SJSA1 (cell line): ENCODE measurements at regions not wholly inside any gene's neighbourhood (a gene's known extent, or its start where the extent isn't known, plus 50 kb on each side); places are given as distances from the start of the nearest gene placed in this dataset.

ENCODE experiments used
- DNase-seq, 2 experiments: peaks; one replicate each; pipeline ENCODE4 v3.0.0-alpha.2; 2015 to 2020; ENCODE audit warnings: low spot score in 2 of 2, low read depth in 1 of 2
- H3K27ac ChIP-seq: fragments of 250-450 bp; sonication (Bioruptor Pico); 2 replicates; pipeline ENCODE4 v1.5.1; 2020; ENCODE audit warnings: mild to moderate bottlenecking, moderate library complexity
- H3K27me3 ChIP-seq: fragments of 250-450 bp; sonication (Bioruptor Pico); replicated peaks from 2 replicates; pipeline ENCODE4 v1.5.1; 2020; ENCODE audit warnings: mild to moderate bottlenecking, moderate library complexity
- H3K36me3 ChIP-seq: fragments of 250-450 bp; sonication (Bioruptor Pico); 2 replicates; pipeline ENCODE4 v1.5.1; 2020; ENCODE audit warnings: mild to moderate bottlenecking
- H3K4me1 ChIP-seq: fragments of 250-450 bp; sonication (Bioruptor Pico); replicated peaks from 2 replicates; pipeline ENCODE4 v1.6.1; 2021; ENCODE audit warnings: mild to moderate bottlenecking
- H3K4me3 ChIP-seq: fragments of 250-450 bp; sonication (Bioruptor Pico); 2 replicates; pipeline ENCODE4 v1.5.1; 2020; ENCODE audit warnings: mild to moderate bottlenecking
- H3K9me3 ChIP-seq: fragments of 250-450 bp; sonication (Bioruptor Pico); replicated peaks from 2 replicates; pipeline ENCODE4 v1.5.1; 2020; ENCODE audit warnings: mild to moderate bottlenecking

GRCh38 chr2:103788389-103788788 lies 1026.6 kb downstream of the TMEM182 start:
- Histone ChIP-seq H3K4me1 (no peaks in the 10 kb centered on the region), H3K9me3 (peaks cover 5% of the 10 kb centered on the region; the same call in 1 of the 2 replicates), H3K27me3 (no peaks in the 10 kb centered on the region), H3K27ac (no peak overlapping the region), H3K4me3 (no peak overlapping the region), H3K36me3 (no peaks in the 10 kb centered on the region)
- DNase-seq, result no peak

GRCh38 chr2:103788951-103789350 lies 1027.1 kb downstream of the TMEM182 start:
- no peaks in the 10 kb centered on the region for H3K36me3 ChIP-seq

GRCh38 chr2:103789381-103790095 lies 1027.7 kb downstream of the TMEM182 start:
- H3K27ac ChIP-seq, result no peak overlapping the region
- no peaks in the 10 kb centered on the region for H3K4me1 ChIP-seq
- DNase-seq, result peak in 1 of 2 experiments; percentile 4
- H3K36me3 ChIP-seq, result no peaks in the 10 kb centered on the region
- no peaks in the 10 kb centered on the region for H3K27me3 ChIP-seq
- H3K4me3 ChIP-seq, result no peak overlapping the region
- peaks cover 5% of the 10 kb centered on the region; the same call in 1 of the 2 replicates for H3K9me3 ChIP-seq

More at GRCh38 chr2:103788951-103789350, 1027.1 kb downstream of the TMEM182 start:
- Histone ChIP-seq H3K27ac (no peak overlapping the region), H3K4me3 (no peak overlapping the region), H3K9me3 (peaks cover 5% of the 10 kb centered on the region; the same call in 1 of the 2 replicates), H3K4me1 (no peaks in the 10 kb centered on the region), H3K27me3 (no peaks in the 10 kb centered on the region)
- no peak for DNase-seq

GRCh38 chr2:103792042-103792441 lies 1030.2 kb downstream of the TMEM182 start:
- Histone ChIP-seq H3K9me3 (peaks cover 5% of the 10 kb centered on the region; the same call in 1 of the 2 replicates), H3K27ac (no peak overlapping the region), H3K4me3 (no peak overlapping the region), H3K36me3 (no peaks in the 10 kb centered on the region), H3K27me3 (no peaks in the 10 kb centered on the region), H3K4me1 (no peaks in the 10 kb centered on the region)
- no peak for DNase-seq

- H3K4me3 ChIP-seq, result no peak overlapping the region
- no peak overlapping the region for H3K27ac ChIP-seq
- no peaks in the 10 kb centered on the region for H3K27me3 ChIP-seq
- no peaks in the 10 kb centered on the region for H3K36me3 ChIP-seq
- H3K9me3 ChIP-seq, result no peaks in the 10 kb centered on the region
- no peaks in the 10 kb centered on the region for H3K4me1 ChIP-seq
- DNase-seq, result no peak
Measured at GRCh38 chr2:103798291-103798690, 1036.5 kb downstream of the TMEM182 start.

GRCh38 chr2:103804013-103804412 lies 1042.2 kb downstream of the TMEM182 start:
- Histone ChIP-seq H3K4me3 (no peak overlapping the region), H3K27me3 (no peaks in the 10 kb centered on the region), H3K4me1 (no peaks in the 10 kb centered on the region), H3K27ac (no peak overlapping the region), H3K9me3 (no peaks in the 10 kb centered on the region), H3K36me3 (no peaks in the 10 kb centered on the region)
- DNase-seq, result no peak

GRCh38 chr2:103805746-103806145 lies 1043.9 kb downstream of the TMEM182 start:
- no peaks in the 10 kb centered on the region for H3K27me3 ChIP-seq
- H3K36me3 ChIP-seq, result no peaks in the 10 kb centered on the region
- H3K4me3 ChIP-seq, result no peak overlapping the region
- no peaks in the 10 kb centered on the region for H3K4me1 ChIP-seq
- H3K9me3 ChIP-seq, result no peaks in the 10 kb centered on the region
- H3K27ac ChIP-seq, result no peak overlapping the region
- no peak for DNase-seq

- H3K36me3 ChIP-seq, result no peaks in the 10 kb centered on the region
- no peaks in the 10 kb centered on the region for H3K27me3 ChIP-seq
- no peaks in the 10 kb centered on the region; the same call in 1 of the 2 replicates for H3K9me3 ChIP-seq
- H3K27ac ChIP-seq, result no peak overlapping the region
- no peak overlapping the region for H3K4me3 ChIP-seq
- no peak for DNase-seq
- H3K4me1 ChIP-seq, result no peaks in the 10 kb centered on the region
Measured at GRCh38 chr2:103808814-103809213, 1045.1 kb upstream of the POU3F3 start.

- Histone ChIP-seq H3K4me1 (no peaks in the 10 kb centered on the region), H3K9me3 (no peaks in the 10 kb centered on the region; the same call in 1 of the 2 replicates), H3K4me3 (no peak overlapping the region), H3K27ac (no peak overlapping the region), H3K27me3 (no peaks in the 10 kb centered on the region), H3K36me3 (no peaks in the 10 kb centered on the region)
- no peak for DNase-seq
Measured at GRCh38 chr2:103809415-103809814, 1044.5 kb upstream of the POU3F3 start.

- H3K4me1 ChIP-seq, result no peaks in the 10 kb centered on the region
- H3K27me3 ChIP-seq, result no peaks in the 10 kb centered on the region
- H3K27ac ChIP-seq, result no peak overlapping the region
- H3K36me3 ChIP-seq, result no peaks in the 10 kb centered on the region
- DNase-seq, result no peak
- no peak overlapping the region for H3K4me3 ChIP-seq
- H3K9me3 ChIP-seq, result no peaks in the 10 kb centered on the region; the same call in 1 of the 2 replicates
Measured at GRCh38 chr2:103809941-103810441, 1043.9 kb upstream of the POU3F3 start.

GRCh38 chr2:103810875-103811274 lies 1043.0 kb upstream of the POU3F3 start:
- DNase-seq, result no peak
- Histone ChIP-seq H3K36me3 (no peaks in the 10 kb centered on the region), H3K4me1 (no peaks in the 10 kb centered on the region), H3K27me3 (no peaks in the 10 kb centered on the region), H3K4me3 (no peak overlapping the region), H3K27ac (no peak overlapping the region), H3K9me3 (no peaks in the 10 kb centered on the region; the same call in 1 of the 2 replicates)

- H3K27me3 ChIP-seq, result no peaks in the 10 kb centered on the region
- H3K4me3 ChIP-seq, result no peak overlapping the region
- no peaks in the 10 kb centered on the region for H3K36me3 ChIP-seq
- H3K9me3 ChIP-seq, result no peaks in the 10 kb centered on the region; the same call in 1 of the 2 replicates
- no peaks in the 10 kb centered on the region for H3K4me1 ChIP-seq
- no peak overlapping the region for H3K27ac ChIP-seq
- no peak for DNase-seq
Measured at GRCh38 chr2:103814016-103814415, 1039.9 kb upstream of the POU3F3 start.

GRCh38 chr2:103815731-103816130 lies 1038.2 kb upstream of the POU3F3 start:
- no peaks in the 10 kb centered on the region for H3K27me3 ChIP-seq
- peaks cover 5% of the 10 kb centered on the region for H3K9me3 ChIP-seq
- H3K4me3 ChIP-seq, result no peak overlapping the region
- no peak overlapping the region for H3K27ac ChIP-seq
- no peaks in the 10 kb centered on the region for H3K36me3 ChIP-seq
- H3K4me1 ChIP-seq, result no peaks in the 10 kb centered on the region
- DNase-seq, result no peak

- no peak overlapping the region for H3K27ac ChIP-seq
- H3K4me3 ChIP-seq, result no peak overlapping the region
- peaks cover 5% of the 10 kb centered on the region; the same call in 1 of the 2 replicates for H3K9me3 ChIP-seq
- no peaks in the 10 kb centered on the region for H3K4me1 ChIP-seq
- no peak for DNase-seq
- no peaks in the 10 kb centered on the region for H3K27me3 ChIP-seq
- H3K36me3 ChIP-seq, result no peaks in the 10 kb centered on the region
Measured at GRCh38 chr2:103817746-103818145, 1036.2 kb upstream of the POU3F3 start.
